ENCODE measurements at regions not wholly inside any gene's neighbourhood (a gene's known extent, or its start where the extent isn't known, plus 50 kb on each side); places are given as distances from the start of the nearest gene placed in this dataset.

- TF ChIP-seq EZH2 (IDR thresholded peaks at IDR 0.05; ENCODE audit: low read depth, unreplicated experiment) (no peak), CREB1 (CRISPR knock-in tag; IDR thresholded peaks at IDR 0.05; ENCODE audit: low read depth) (no peak), CTCF (conservative IDR thresholded peaks at IDR 0.05; ENCODE audit: low read depth in 2 of 2) (no peak)
These were observed 108.6 kb downstream of the EFNB2 start for GRCh38 chr13:106426909-106427308.

Measured in GM23338 (cell line).